Psoas muscle (tissue), 7 donors: ENCODE measurements at regions not wholly inside any gene's neighbourhood (a gene's known extent, or its start where the extent isn't known, plus 50 kb on each side); places are given as distances from the start of the nearest gene placed in this dataset.

Experiments used
- ATAC-seq, 4 donors: fragments of 200-7000 bp; cut with Tn5 transposase; one replicate each; pipeline ENCODE4 v1.9.1; 2020; ENCODE audit warnings: moderate library complexity in 3 of 4, mild to moderate bottlenecking in 2 of 4
- DNase-seq, 2 donors: peaks; one replicate each; pipeline ENCODE4 v3.0.0-alpha.2; 2020
- H3K27ac ChIP-seq: fragments of 200-600 bp; one replicate; pipeline ENCODE4 v1.8.0; 2022
- H3K27me3 ChIP-seq, 3 donors: fragments of 200-600 bp in 1 of 3; one replicate each; pipeline versions ENCODE4 v1.6.1 to v1.8.0; 2013 to 2022; ENCODE audit warnings: low read length in 2 of 3, mild to moderate bottlenecking in 2 of 3, moderate library complexity in 1 of 3; ENCODE audit not compliant: insufficient read depth in 3 of 3
- H3K36me3 ChIP-seq, 2 donors: fragments of 200-600 bp in 1 of 2; one replicate each; pipeline versions ENCODE4 v1.6.1 to v1.8.0; 2013 to 2022; ENCODE audit warnings: low read depth in 1 of 2, mild to moderate bottlenecking in 1 of 2, moderate library complexity in 1 of 2; ENCODE audit not compliant: insufficient read depth in 1 of 2
- H3K4me1 ChIP-seq: fragments of 200-600 bp; one replicate; pipeline ENCODE4 v1.8.0; 2022
- H3K4me3 ChIP-seq: fragments of 200-600 bp; one replicate; pipeline ENCODE4 v1.8.0; 2022; ENCODE audit warnings: mild to moderate bottlenecking
- H3K9me3 ChIP-seq: fragments of 200-600 bp; one replicate; pipeline ENCODE4 v1.8.0; 2022
- CTCF ChIP-seq: fragments of 200-600 bp; IDR thresholded peaks from one replicate; pipeline ENCODE4 v1.8.0; 2022; ENCODE audit warnings: antibody characterized with exemption
- WGBS, 3 donors: extraction: QIAGEN DNeasy Blood & Tissue Kit; methylation state at CpG; one replicate each; pipeline versions ENCODE4 v1.1.6 to v1.1.7; 2013; 5-methylcytosine and 5-hydroxymethylcytosine counted together
- intact Hi-C, 2 donors: fragments of 100-400 bp; cut with DNase I; formaldehyde crosslinking; loops; one replicate each; pipeline versions ENCODE4 v1.11.0 to v1.14.2; 2022
- donor health status: healthy with polysubstance abuse.
- donor health status: DM: no; HTN: no; CAD: no; lungs with moderate emphysema.
- donor health status: Bipolar disorder and iron deficiency.
- donor health status: healthy.
- donor health status: DM: yes; HTN: yes; CAD: no.
- donor health status: DM: no; HTN: no; CAD: no.
- donor health status: DM: yes; HTN: yes; CAD: no.

- 27 to 51% (median 30%) methylated on average over 1 of the region's 1 CpG for WGBS, 3 donors
- no peaks in the 10 kb centered on the region for H3K4me1 ChIP-seq
- DNase-seq = no peak
- H3K36me3 ChIP-seq = no peaks in the 10 kb centered on the region
- peak; percentile 52 to 76 (median 64) for ATAC-seq
- H3K9me3 ChIP-seq = no peaks in the 10 kb centered on the region
- no peak for TF ChIP-seq CTCF
- intact Hi-C loops = no loop called here
- H3K27ac ChIP-seq = no peak overlapping the region
- no peak overlapping the region for H3K4me3 ChIP-seq
- no peaks in the 10 kb centered on the region for H3K27me3 ChIP-seq
Measured at GRCh38 chr17:63275318-63275970, 170.7 kb downstream of the CYB561 start.

GRCh38 chr17:63275971-63276745 lies 169.9 kb downstream of the CYB561 start:
- no peaks in the 10 kb centered on the region for H3K27me3 ChIP-seq
- 27 to 42% (median 40%) methylated on average over 2 of the region's 2 CpGs for WGBS, 3 donors
- DNase-seq = no peak
- TF ChIP-seq CTCF = no peak
- intact Hi-C loops = no loop called here
- no peak overlapping the region for H3K4me3 ChIP-seq
- H3K27ac ChIP-seq = no peak overlapping the region
- no peaks in the 10 kb centered on the region for H3K36me3 ChIP-seq
- no peak for ATAC-seq
- no peaks in the 10 kb centered on the region for H3K4me1 ChIP-seq
- no peaks in the 10 kb centered on the region for H3K9me3 ChIP-seq

GRCh38 chr17:63276821-63277220 lies 169.3 kb downstream of the CYB561 start:
- Histone ChIP-seq H3K4me1 (no peaks in the 10 kb centered on the region), H3K27ac (no peak overlapping the region), H3K4me3 (no peak overlapping the region), H3K9me3 (no peaks in the 10 kb centered on the region), H3K27me3 (no peaks in the 10 kb centered on the region), H3K36me3 (no peaks in the 10 kb centered on the region)
- DNase-seq (no peak), ATAC-seq (no peak)
- TF ChIP-seq CTCF = no peak
- intact Hi-C loops = no loop called here
- 31 to 49% (median 48%) methylated on average over 3 of the region's 3 CpGs for WGBS, 3 donors

- H3K4me3 ChIP-seq = no peak overlapping the region
- no peak overlapping the region for H3K27ac ChIP-seq
- ATAC-seq (no peak), DNase-seq (no peak)
- 62 to 76% (median 68%) methylated on average over 3 of the region's 3 CpGs for WGBS, 3 donors
- no peaks in the 10 kb centered on the region for H3K36me3 ChIP-seq
- intact Hi-C loops = no loop called here
- no peaks in the 10 kb centered on the region for H3K4me1 ChIP-seq
- H3K27me3 ChIP-seq = no peaks in the 10 kb centered on the region
- no peaks in the 10 kb centered on the region for H3K9me3 ChIP-seq
- no peak for TF ChIP-seq CTCF
Measured at GRCh38 chr17:63277629-63278028, 168.5 kb downstream of the CYB561 start.
